HG02870 (cell line): ENCODE measurements at regions not wholly inside any gene's neighbourhood (a gene's known extent, or its start where the extent isn't known, plus 50 kb on each side); places are given as distances from the start of the nearest gene placed in this dataset.
"Not testable (repeated sequence)": the region's sequence is repeated elsewhere in the genome, so short reads cannot be mapped to it uniquely, and the experiment has no call there.

Experiments
- ATAC-seq: cut with Tn5 transposase; IDR thresholded peaks from one replicate; pipeline ENCODE4 v1.9.1; 2021; ENCODE audit warnings: mild to moderate bottlenecking, moderate library complexity; ENCODE audit not compliant: unreplicated experiment

DNA sequence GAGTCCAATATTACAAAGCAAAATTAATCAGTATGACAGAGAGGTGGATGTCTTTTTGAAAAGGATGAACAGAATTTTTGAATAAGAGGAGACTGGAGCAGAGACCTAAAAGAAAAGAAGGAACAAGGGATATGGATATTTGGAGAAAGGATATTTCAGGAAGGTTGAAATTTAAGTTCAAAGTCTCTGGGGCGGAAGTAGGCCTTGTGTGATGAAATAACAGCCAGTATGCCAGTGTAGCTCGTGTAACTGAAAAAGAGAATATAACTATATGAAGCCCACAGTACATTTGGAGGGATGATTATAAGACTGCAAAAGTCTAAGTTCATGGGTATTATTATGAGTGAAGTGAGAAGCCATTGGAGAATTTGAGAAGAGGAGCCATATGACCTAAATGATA is 766.7 kb downstream of the GBE1 start:
- ATAC-seq = no peak

DNA sequence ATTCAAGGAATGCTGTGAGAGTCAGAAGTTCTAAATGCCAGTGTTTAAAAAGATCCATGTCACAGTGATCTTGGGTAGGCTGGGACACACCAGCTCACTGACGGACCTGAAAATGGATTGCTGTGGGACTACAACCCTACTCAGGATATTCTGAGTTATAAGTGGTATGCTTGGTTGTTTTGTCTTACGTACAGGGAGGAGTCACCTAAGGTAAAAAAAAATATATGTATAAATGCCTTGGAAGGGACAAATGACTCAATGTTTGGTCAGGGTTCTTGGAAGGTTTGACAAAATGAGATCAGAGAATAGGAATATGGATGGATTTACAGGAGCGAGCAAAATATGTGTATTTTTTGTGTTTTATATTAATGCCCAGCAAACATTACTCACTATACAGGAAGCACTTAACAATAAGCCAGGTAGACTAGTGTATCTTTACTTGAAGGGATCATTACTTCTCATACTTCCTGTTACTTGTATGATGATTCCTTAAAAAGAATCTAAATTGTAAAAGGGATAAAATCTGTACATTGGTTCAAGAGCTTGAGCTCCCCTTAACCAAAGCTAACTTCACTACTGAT is 767.3 kb downstream of the GBE1 start:
- ATAC-seq = no peak

DNA sequence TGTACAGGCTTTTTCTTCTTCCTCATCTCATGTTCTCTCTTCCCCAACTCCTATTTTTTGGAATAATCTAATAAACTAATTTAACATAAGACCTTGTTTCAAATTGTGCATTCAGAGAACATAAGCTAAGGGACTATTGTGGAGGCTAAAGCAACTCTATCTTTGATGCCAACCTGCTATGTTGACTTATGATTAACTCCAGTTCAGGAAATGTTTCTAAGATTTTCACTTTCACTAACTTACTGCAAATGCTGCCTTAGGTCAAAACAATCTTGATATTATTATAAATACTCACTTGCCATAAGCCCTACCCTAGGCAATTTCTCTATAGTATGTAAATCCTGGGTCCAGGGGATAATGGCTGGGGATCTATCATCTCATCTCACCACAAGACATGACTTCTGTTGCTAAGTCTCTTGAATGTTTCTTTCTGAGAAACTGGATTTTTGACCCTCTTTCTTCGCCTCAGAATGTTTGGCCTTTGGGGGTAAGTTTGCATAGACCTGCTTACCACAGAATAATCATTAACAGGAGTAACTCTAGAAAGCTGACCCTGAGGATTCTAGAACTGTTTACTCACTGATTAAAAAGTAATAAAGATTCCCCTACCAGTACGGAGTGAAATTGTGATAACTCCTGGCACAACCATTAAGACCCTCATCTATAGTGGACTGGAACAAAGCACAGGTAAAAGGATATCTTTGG is 768.1 kb downstream of the GBE1 start:
- ATAC-seq = no peak

DNA sequence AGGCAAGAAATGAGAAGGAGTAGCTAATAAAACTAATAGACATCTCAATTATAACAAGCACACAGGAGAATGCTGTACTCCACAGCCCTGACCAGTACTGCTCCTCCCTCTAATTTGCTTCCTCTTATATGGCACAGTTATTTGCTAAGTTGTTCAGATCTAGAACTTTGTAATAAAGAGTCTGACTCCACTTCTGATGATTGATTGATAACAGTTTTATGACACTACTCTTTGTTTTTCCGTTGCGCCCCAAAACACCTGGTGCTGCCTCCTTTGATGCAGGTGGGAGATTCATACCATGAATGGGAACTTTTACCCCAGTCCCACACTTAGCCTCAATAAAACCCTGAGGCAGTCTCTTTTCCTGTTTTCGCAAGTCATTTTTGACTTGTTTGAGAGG is 777.7 kb downstream of the GBE1 start:
- ATAC-seq = no peak

DNA sequence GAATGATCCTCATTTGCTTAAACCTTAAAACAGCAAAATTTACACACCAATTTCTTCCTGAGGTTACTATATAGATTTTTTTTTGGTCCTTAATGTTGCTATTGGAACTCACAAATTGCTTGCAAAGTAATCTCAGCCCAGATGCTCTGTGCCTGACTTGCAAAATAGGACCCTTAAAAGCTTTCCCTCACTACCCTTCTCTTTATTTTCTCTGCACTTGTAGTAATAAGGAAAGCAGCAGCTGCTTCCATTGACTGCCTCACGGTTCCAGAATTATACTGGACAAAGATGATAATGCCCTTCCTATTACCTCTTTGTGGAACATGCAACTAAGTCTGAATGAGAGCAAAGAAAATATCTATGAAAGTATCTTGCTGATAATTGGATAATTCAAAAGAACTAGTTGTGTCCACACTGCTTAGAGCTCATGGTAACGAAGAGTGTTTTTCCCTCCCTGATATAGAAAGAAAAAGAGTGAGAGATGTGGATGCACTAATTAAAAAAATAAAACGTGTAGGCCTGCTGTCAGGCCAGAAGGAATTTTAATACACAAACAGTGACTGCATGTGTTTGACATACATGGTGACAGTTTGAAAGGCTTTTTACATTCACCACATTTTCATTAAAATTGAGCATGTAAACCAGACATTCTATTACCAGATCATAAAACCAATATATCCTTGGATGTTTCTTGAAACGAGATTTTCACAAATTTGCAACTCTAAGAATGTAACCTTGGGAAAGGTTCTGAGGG is 783.1 kb downstream of the GBE1 start:
- no peak for ATAC-seq

DNA sequence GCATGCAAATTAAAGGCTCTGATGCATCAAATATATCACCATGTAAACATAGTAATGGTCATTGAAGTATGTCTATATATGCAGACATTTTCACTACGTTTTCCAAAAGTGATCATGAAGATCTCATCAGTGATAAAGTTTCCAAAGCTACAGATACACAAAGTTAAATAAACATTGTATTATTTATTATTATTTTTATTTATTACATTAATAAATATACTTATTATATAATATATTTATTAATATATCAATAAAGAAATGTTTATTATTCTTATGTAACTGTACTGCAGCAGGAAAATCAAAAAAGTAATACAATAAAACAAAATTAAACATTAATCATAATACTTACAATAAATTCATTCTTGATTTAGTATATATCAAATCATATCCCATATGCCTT is 791.2 kb downstream of the GBE1 start:
- no peak for ATAC-seq

DNA sequence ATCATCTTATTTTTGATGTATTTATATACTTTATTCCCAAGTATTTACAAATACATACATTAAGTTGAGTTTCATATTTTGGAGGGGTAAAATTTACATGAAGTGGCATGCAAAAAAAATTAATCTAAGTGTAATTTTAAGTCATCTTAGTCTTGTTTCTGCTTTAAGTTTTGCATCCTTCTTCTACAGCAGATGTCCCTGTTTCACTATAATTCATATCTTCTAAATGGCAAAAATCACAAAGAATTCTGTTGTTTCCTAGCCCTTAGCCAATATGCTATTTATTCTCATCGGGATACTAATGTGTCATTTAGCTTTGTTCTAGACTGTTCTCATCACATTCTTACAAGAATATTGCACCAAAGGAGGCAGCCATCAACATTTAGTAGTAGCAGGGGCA is 831.9 kb downstream of the GBE1 start:
- ATAC-seq = no peak

DNA sequence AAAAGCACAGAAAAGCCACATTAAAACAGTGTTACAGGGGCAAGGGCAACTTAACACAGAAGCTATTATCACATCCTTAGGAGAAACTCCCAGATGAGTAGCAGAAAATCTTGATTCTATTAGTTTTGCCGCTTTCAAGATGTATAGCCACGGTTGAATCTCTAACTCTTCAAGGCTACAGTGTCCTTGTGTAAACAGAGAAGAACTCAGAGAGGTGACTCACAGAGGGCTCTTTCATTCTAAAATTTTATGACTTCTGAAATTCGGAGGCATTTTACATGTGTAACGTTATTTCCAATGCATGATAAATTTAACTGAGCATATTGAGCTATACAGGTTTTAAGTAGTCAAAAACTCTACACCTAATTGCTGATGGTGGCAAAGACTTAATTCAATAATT is 846.6 kb downstream of the GBE1 start:
- no peak for ATAC-seq

DNA sequence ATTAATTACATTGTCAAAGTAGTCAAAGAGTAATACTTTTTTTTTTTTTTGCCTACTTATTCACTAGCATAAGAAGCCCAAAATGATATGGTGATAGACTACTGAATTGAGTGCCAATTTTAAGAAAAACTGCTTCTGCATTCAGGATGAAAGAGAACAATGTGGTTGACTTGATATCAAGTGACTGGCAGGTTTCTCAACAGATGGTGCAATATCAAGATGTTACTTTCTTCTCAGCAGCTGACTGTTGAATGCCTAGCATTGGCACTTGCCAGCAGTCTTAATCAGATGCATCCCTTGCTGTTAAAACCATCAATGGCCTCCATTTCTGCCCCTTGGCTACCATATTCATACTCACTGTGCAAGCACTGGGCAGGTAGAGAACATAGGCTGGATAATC is 863.2 kb downstream of the GBE1 start:
- ATAC-seq = no peak

DNA sequence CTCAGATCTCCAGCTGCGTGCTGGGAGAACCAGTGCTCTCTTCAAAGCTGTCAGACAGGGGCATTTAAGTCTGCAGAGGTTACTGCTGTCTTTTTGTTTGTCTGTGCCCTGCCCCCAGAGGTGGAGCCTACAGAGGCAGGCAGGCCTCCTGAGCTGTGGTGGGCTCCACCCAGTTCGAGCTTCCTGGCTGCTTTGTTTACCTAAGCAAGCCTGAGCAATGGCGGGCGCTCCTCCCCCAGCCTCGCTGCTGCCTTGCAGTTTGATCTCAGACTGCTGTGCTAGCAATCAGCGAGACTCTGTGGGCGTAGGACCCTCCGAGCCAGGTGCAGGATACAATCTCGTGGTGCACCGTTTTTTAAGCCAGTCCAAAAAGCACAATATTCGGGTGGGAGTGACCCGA is 864.4 kb downstream of the GBE1 start:
- ATAC-seq = not testable (repeated sequence)

DNA sequence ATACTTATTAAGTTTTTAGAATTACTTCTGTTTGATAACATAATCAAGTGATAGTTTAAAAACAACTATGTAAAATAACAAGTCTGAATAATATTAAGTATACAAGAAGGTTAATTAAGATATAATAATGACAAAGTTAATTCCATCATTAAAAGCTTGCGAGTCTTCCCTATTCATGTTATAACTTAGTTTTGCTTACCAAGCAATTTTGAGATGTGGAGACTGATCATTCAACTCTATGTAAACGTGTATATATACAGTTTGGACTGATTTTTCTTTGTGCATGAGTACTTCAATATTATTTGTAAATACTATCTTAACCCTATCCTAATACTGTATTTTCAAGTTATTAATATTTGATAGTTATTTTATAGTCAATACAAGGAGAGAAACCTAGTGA is 870.9 kb downstream of the GBE1 start:
- ATAC-seq = no peak

DNA sequence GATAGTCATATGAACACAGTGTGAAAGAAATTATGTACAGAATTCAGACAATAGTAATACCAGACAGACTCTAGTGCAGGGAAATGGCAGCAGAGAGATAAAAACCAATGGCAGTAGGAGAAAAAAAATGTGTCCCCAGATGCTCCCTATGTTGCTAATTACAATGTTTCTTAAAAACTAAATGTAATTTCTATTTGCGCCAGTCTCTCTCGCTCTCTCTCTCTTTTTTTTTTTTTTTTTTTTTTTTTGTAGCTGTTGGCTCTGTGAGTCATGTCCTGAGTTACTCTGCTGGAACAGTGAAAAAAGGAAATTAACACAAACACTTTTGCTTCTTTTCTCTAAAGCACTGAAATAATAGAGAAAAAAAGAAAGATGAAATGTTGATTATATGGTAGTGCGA is 871.9 kb downstream of the GBE1 start:
- no peak for ATAC-seq

DNA sequence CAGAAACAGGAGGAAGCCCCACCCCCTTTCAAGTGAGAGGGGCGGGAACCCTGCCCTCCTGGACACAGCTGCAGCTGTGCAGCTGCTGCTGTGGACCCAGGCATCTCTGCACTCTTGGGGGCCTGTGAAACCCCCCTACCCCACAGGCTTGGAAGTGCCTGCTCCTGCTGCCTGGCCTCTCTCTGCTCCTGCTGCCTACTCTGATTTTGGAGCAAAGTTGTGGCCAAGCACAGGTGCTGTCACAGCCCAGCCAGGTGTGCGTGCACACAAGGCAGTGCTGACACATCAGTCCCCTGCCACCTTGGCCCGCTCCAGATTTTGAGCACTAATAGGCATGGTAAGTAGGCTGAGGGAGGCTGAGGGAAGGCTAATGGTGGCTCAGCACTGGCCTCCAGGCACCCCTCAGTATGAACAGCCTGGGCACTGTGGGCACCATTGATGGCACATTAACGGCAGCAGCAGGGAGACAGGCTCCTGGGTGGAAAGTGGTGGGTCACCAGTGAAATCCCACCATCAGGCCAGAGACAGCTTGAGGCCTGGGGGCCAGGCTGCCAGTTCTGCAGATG is 890.9 kb downstream of the GBE1 start:
- ATAC-seq = no peak

DNA sequence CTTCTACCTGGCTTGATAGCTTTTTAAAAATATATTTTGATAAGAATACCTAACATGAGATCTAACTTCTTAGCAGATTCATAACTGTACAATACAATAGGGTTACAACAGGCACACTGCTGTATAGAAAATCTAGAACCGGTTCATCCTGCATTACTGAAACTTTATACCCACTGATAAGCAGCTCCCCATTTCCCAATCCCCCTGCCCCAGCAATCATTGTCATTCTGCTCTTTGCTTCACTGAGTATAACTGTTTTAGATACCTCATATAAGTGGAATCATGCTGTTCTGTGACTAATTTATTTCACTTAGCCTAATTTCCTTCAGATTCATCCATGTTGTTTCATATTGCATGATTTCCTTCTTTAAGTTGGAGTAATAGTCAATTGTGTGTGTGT is 906.0 kb downstream of the GBE1 start:
- ATAC-seq = no peak

DNA sequence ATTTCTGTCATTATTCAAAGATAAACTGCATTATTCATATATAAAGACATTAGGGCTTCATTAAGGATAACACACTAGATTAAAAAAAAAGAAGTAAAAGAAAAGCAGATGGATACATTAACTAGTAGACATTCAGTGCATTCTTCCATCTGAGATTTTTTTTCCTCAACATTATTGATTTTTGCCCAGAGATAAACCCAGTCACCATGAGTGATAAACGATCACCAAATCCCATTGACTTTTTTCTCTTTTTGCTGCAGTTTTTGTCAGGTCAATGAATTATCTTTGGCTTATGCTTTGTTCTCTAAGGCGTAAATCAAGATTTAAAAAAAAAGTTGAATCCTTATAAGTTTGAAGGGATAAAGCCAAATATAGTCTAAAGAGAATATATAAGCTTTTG is 925.0 kb downstream of the GBE1 start:
- no peak for ATAC-seq

DNA sequence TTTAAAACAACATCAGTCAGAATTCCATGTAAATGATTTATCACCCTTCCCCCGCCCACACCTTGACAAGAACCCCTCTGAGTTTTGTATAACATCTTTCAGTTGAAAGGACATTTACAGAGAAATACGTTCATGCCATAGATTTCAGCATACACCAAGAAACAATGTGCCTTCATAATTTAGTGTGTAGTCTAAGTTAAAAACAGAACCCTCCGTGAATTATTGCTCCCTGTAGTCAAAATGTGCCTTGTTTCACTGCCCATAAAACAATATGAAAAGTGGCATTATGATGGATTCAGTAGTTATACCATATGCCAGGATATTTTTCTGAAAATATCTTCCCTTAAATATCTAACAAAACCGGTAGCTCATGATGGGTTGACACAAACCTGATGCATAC is 953.9 kb downstream of the GBE1 start:
- ATAC-seq = no peak

DNA sequence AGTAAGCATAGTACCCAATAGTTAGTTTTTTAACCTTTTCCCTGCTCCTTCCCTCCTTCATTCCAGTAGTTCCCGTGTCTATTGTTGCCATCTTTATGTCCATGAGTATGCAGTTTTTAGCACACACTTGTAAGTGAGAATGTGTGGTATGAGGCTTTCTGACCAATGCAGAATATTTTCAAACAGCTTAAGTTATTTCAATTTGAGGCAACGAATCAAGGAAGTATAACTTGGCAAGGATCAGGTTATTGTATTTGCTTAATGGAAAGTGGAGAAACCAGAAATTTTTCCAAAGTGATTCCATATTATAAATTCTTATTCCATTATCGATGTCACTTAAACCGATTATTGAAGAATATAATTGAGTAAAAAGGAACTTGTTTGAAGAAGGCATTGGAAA is 954.8 kb downstream of the GBE1 start:
- no peak for ATAC-seq

DNA sequence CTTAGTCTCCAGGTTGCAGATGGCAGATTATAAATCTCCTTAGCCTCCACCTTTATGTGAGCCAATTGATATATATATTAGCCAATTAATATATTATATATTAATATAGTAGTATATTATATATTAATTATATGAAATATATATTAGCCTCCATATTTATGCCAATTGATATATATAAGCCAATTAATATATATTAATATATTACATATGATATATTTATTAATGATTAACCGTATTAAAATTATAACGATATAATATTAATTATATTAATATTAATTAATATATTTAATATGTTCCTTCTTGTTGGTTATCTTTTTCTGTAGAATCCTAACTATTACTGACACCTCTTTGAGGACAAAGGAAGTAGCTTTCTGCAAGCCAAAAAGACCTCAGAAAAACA is 972.5 kb downstream of the GBE1 start:
- ATAC-seq = no peak

DNA sequence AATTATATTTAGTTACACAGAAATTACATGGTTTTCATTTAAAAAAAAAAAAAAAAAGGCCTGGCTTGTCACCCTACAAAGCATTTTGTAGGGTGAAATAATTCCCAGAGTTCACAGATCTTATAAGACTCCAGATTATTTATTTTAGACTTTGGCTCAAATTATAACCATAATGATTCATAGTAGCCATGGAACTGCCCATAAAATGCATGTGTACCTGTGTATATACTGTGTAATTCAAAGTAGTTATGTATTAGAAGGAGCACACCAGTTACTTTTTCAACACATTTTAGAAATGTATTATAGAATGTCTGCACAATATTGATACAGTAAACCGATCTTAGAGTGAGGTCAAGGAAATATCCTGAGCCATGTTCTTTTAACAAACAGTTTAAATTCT is 975.6 kb downstream of the GBE1 start:
- no peak for ATAC-seq

DNA sequence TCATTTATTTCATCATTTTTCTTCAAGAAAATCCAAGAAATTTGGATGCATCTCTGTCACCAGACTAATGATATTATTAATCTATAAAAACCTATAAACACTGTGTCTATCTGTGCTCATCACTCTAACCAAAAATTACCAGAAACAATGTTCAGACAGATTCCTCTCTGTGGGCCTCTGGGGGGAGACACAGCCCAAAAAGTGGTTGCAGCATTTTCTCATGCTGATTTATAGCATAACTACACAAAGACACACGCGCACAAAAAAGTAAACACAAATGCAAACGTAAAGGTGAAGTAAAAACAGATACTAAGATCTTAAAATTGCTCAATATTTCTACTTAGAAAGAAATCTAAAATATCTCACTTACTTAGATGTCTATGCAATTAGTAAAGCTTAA is 976.0 kb downstream of the GBE1 start:
- ATAC-seq = no peak

DNA sequence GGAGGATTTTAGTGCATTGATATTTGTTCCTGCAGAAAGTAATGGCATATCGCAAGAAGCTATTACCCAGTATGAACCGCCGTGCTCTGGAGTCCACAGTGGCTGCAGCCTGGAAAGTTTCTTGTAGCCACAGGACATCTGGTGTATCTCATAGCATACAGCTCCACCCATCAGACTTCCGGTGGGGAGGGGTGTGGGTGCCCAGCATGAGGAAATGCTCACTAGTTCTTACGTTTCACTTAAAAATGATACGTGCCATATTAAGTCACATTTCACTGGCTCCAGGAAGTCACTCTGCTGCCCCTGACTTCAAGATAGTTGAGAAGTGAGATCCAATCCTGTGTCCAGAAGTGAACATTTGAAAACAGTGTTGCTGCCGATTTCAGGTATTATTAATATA is 990.4 kb downstream of the GBE1 start:
- ATAC-seq = peak; percentile 80
